ENCODE measurements at regions not wholly inside any gene's neighbourhood (a gene's known extent, or its start where the extent isn't known, plus 50 kb on each side); places are given as distances from the start of the nearest gene placed in this dataset.

DNA sequence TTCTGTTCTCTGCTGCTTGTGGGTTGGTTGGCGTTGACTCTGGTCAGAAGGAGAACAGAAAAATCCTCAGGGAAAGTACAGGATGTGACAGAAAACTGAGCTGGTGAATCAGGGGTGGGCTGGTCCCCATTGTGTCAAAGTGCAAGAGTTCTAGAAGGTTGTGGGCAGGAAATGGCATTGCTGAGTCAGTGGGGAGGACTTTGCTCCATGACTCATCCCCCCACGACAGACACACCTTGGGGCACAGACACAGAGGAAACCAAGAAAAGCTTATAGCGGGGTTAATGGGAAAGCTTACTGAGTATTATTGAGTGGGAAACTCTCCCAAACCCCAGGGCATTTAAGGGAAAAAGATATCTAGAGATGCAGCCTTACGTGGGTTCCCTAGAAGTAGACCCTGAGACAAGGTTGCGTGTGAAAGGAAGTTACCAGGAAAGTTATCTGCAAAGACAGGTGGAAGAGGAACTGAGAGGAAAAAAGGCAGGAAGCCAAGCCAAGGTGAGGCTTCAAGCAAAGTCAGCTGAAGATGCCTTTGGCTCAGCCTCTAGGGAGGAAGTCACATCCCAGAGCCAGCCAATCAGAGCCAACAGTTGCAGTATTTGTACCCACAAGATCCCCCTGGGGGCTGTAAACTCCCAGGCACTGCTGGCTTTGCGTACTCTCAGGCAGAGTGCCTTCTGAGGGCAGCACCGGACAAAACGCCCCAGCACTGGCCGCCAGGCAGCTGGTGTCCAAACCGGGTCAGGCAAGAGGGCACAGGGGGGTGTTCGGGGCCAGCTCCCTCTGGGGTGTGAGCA, 86.4 kb downstream of the FOXL1 start:
- no peak for DNase-seq

DNA sequence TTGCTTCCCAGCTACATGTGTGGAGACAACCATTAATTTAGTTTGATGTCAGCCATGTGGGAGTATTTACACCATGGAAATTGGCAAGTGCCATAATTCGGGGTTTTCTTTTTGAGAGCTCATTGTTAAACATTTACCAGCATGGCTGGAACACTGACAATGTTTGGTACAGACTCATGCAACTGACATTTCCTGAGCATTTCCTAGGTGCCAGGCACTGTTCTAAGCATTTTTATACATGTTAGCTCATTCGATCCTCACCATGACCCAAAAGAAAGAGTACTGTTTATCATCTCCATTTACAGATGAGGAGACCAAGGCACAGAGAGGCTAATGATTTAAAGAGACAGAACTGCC, 86.9 kb downstream of the FOXL1 start:
- DNase-seq = no peak

- no peak for DNase-seq
Measured at GRCh38 chr16:86665929-86666328, 87.6 kb downstream of the FOXL1 start.

GRCh38 chr16:86667035-86667434, 88.7 kb downstream of the FOXL1 start:
- DNase-seq = no peak

- DNase-seq = no peak
Measured at GRCh38 chr16:86668136-86668910, 90.0 kb downstream of the FOXL1 start.

DNA sequence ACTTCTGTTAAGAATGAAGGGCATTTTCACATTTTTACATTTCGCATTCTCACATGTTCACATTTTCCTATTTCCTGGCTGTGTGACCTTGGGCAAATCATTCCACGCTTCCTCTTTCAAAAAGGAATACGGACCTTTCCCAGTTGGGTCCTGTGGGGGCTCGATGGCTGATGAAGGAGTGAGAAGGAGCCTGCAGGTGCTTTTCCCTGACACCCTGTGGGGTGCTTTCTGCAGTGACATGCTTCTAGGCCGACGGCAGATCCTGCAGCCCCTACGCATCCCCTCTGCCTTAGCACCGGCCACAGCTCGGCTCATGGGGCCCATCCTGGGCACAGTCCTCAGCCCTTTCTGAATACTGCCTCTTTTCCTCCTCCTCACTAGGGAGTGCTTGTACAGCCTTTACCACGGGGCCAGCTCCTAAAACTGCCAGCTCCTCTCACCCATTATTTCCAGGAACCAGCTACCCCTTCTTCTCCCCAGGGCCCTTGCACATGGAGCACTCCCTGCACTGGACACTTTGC, 91.0 kb downstream of the FOXL1 start:
- no peak for DNase-seq

GRCh38 chr16:86669937-86670749, 91.8 kb downstream of the FOXL1 start:
- no peak for DNase-seq

- DNase-seq = no peak
Measured at GRCh38 chr16:86670750-86671234, 92.4 kb downstream of the FOXL1 start.

- DNase-seq = no peak
Measured at GRCh38 chr16:86671486-86672178, 93.3 kb downstream of the FOXL1 start.

- no peak for DNase-seq
Measured at GRCh38 chr16:86672179-86672863, 94.0 kb downstream of the FOXL1 start.

DNA sequence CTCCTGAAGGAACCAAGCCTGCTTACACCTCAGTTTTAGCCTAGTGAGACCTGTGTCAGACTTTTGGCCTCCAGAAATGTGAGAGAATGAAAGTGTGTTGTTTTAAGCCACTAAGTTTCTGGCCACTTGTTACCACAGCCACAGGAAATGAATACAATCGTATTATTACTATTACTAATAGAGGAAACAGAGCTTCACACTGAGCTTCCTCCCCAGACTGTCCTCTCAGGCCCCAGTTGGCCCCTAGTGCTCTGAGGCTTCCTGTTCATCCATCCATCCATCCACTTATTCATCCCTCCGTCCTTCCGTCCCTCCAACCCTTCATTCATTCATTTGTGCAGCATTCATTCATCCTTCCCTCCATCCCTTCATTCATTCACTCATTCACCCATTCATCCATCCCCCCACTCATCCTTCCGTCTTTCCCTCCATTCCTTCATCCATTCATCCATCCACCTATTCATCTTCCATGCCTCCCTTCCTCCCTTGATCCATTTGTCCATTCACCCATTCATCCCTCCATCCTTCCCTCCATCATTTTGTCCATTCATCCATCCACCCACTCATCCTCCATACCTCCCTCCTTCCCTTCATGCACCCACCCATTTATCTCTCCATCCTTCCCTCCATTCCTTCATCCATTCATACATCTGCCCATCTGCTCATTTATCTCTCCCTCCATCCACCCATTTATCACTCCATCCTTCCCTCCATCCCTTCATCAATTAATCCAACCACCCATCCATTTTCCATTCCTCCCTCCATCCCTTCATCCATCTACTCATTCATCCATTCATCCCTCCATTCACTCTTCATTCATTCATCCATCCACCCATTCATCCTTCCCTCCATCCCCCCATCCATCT, 95.0 kb downstream of the FOXL1 start:
- no peak for DNase-seq

GRCh38 chr16:86673956-86674453, 95.7 kb downstream of the FOXL1 start:
- DNase-seq = no peak

DNA sequence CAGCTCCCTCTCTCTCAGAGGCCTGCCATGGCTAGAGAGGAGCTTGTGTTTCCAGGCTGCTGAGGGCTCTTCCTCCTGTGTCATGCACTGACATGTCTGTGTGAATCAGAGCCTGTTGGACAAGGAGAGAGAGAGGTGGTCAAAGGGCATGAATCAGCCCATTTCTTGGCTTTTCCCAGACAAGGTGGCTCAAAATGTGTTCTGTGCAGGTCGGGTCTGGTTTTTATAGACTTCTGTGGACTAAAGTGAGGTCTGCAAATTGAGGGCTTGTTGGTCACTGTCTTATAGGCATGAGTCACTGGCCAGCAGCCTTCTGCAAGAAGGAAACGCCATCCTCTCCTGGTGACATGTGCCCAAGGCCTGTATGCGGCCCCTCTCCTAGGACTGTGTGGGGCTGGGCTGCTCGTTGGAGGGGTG, 97.9 kb downstream of the FOXL1 start:
- no peak for DNase-seq

GRCh38 chr16:86679490-86679889, 101.1 kb downstream of the FOXL1 start:
- no peak for DNase-seq

DNA sequence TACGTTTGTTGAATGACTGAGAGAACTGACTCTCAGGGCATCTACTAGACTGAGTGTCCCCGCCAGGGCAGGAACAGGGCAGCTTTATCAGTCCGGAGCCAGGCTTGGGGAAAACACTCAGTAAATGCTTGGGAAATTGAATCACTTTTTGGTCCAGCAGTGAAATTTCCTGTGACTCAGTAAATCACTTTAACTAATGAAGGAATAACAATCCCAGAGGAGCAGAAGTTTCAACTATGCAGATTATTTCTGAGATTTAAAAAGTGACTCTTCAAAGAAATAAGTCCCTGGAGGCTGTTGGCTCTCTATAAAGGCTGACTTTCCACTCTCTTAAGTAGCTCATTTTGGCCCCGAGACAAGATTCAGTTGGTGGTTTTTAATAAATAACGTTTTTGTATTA, 101.8 kb downstream of the FOXL1 start:
- no peak for DNase-seq

DNA sequence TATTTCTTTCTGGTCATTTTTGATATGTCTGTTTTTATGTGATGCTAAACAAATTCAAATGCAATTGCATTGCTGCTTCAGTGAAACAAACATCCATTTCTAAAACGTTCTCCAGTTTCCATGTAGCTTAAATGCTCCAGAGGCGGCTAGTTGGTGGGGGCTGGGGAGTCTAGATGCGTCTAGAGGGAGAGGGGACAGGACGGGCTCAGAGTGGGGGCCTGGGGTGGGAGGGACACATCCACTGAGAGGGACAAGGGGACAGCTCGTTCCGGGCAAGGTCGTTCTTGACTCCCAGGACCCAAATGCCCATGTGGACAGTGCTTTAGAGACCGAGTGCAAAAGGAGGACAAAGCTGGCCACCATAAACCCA, 102.3 kb downstream of the FOXL1 start:
- no peak for DNase-seq

GRCh38 chr16:86681031-86681756, 102.8 kb downstream of the FOXL1 start:
- DNase-seq = no peak

DNA sequence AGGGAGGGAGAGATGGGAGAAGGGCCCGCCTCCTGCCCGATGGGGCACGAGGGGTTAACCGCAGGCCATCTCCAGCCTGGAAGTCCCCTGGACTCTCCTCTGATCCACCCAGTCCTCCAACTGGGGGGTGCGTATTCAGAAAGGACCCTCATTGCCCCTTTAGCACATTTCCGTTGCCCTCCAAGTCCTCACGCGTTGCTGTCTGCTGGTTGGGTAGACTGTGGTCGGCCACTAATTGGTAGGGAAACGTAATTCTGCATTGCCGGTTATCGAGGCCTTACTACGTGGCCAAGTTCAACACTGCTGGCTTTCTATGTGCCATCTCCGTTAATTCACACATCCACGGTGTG, 103.4 kb downstream of the FOXL1 start:
- no peak for DNase-seq

- DNase-seq = no peak
Measured at GRCh38 chr16:86682219-86682904, 104.0 kb downstream of the FOXL1 start.

Measured in NCI-H2081 (cell line).